CD8-positive, alpha-beta memory T cell (primary cell): ENCODE measurements at regions not wholly inside any gene's neighbourhood (a gene's known extent, or its start where the extent isn't known, plus 50 kb on each side); places are given as distances from the start of the nearest gene placed in this dataset.
A peak's percentile ranks its signal among the peaks of the same experiment; 100 is the strongest.

Experiments
- CTCF ChIA-PET: fragments of 350-600 bp; sonication (Branson Sonifier 250); formaldehyde crosslinking; loops from one replicate; lab custom pipeline; 2021; ENCODE audit warnings: antibody characterized with exemption; lab: Charles Lee
- POLR2A ChIA-PET: fragments of 350-600 bp; sonication (Branson Sonifier 250); formaldehyde crosslinking; loops from one replicate; lab custom pipeline; 2021; ENCODE audit warnings: antibody characterized with exemption; lab: Charles Lee
- DNase-seq, 5 donors: peaks; one replicate each; pipeline versions ENCODE4 v3.0.0 to v3.0.0-alpha.2; 2020 to 2022; ENCODE audit warnings: mixed read lengths in 1 of 5
- H3K27ac ChIP-seq: one replicate; pipeline ENCODE4 v1.7.0; 2013; ENCODE audit warnings: low read depth, mild to moderate bottlenecking, low read length, moderate library complexity
- H3K27me3 ChIP-seq: 2 replicates; pipeline ENCODE4 v1.7.0; 2013; ENCODE audit warnings: low read length, mild to moderate bottlenecking; ENCODE audit not compliant: insufficient read depth, poor library complexity, severe bottlenecking
- H3K36me3 ChIP-seq: 2 replicates; pipeline ENCODE4 v1.7.0; 2013; ENCODE audit warnings: mild to moderate bottlenecking, low read length, moderate library complexity; ENCODE audit not compliant: insufficient read depth
- H3K4me1 ChIP-seq: 2 replicates; pipeline ENCODE4 v1.7.0; 2013; ENCODE audit warnings: mild to moderate bottlenecking, low read length, moderate library complexity; ENCODE audit not compliant: insufficient read depth
- H3K4me3 ChIP-seq: 2 replicates; pipeline ENCODE4 v1.7.0; 2013; ENCODE audit warnings: mild to moderate bottlenecking, low read length
- H3K9me3 ChIP-seq: 2 replicates; pipeline ENCODE4 v1.7.0; 2013; ENCODE audit warnings: mild to moderate bottlenecking, low read length
- H3K27ac Mint-ChIP-seq, 8 donors: one replicate each; pipeline ENCODE4 v1.8.0; 2020 to 2021; ENCODE audit warnings: mixed read lengths in 8 of 8, mild to moderate bottlenecking in 6 of 8, inconsistent platforms in 3 of 8, moderate library complexity in 3 of 8
- H3K27me3 Mint-ChIP-seq, 2 donors: one replicate each; pipeline ENCODE4 v1.8.0; 2020 to 2021; ENCODE audit warnings: mixed read lengths in 2 of 2, mild to moderate bottlenecking in 1 of 2, moderate library complexity in 1 of 2
- H3K36me3 Mint-ChIP-seq, 3 donors: one replicate each; pipeline ENCODE4 v1.8.0; 2020 to 2021; ENCODE audit warnings: mixed read lengths in 3 of 3, inconsistent platforms in 1 of 3, mild to moderate bottlenecking in 1 of 3
- H3K4me1 Mint-ChIP-seq, 3 donors: one replicate each; pipeline ENCODE4 v1.8.0; 2020 to 2021; ENCODE audit warnings: mixed read lengths in 3 of 3, inconsistent platforms in 1 of 3, mild to moderate bottlenecking in 1 of 3
- H3K4me3 Mint-ChIP-seq, 7 donors: one replicate each; pipeline ENCODE4 v1.8.0; 2020 to 2021; ENCODE audit warnings: mixed read lengths in 7 of 7, mild to moderate bottlenecking in 6 of 7, moderate library complexity in 4 of 7, inconsistent platforms in 2 of 7
- H3K9me3 Mint-ChIP-seq, 5 donors: one replicate each; pipeline ENCODE4 v1.8.0; 2020 to 2022; ENCODE audit warnings: mixed read lengths in 5 of 5, mild to moderate bottlenecking in 3 of 5, moderate library complexity in 2 of 5, inconsistent platforms in 1 of 5

- peaks cover 0 to 3% (median 0%) of the 10 kb centered on the region in 5 donors for H3K9me3 Mint-ChIP-seq
- H3K4me1 ChIP-seq, result no peaks in the 10 kb centered on the region
- H3K9me3 ChIP-seq, result no peaks in the 10 kb centered on the region
- H3K36me3 Mint-ChIP-seq, result no peaks in the 10 kb centered on the region
- POLR2A ChIA-PET, result no interaction called here
- H3K27ac Mint-ChIP-seq, result no peak overlapping the region
- no peak overlapping the region for H3K4me3 ChIP-seq
- H3K36me3 ChIP-seq, result no peaks in the 10 kb centered on the region
- H3K27ac ChIP-seq, result no peak overlapping the region
- no peaks in the 10 kb centered on the region for H3K4me1 Mint-ChIP-seq
- H3K27me3 Mint-ChIP-seq, result no peaks in the 10 kb centered on the region
- no peaks in the 10 kb centered on the region for H3K27me3 ChIP-seq
- CTCF ChIA-PET, result no interaction called here
- no peak for DNase-seq
- H3K4me3 Mint-ChIP-seq, result no peak overlapping the region
Observed at GRCh38 chr9:30713243-30713642, 1671.2 kb upstream of the ACO1 start.

- Histone ChIP-seq H3K36me3 (no peaks in the 10 kb centered on the region), H3K9me3 (no peaks in the 10 kb centered on the region), H3K27ac (no peak overlapping the region), H3K4me1 (no peaks in the 10 kb centered on the region), H3K27me3 (no peaks in the 10 kb centered on the region), H3K4me3 (no peak overlapping the region)
- DNase-seq, result no peak
- H3K36me3 Mint-ChIP-seq, result no peaks in the 10 kb centered on the region
- no peak overlapping the region for H3K27ac Mint-ChIP-seq
- H3K4me1 Mint-ChIP-seq, result no peaks in the 10 kb centered on the region
- H3K9me3 Mint-ChIP-seq, result peaks cover 0 to 3% (median 0%) of the 10 kb centered on the region in 5 donors
- H3K4me3 Mint-ChIP-seq, result no peak overlapping the region
- POLR2A ChIA-PET, result no interaction called here
- CTCF ChIA-PET, result no interaction called here
- no peaks in the 10 kb centered on the region for H3K27me3 Mint-ChIP-seq
Observed at GRCh38 chr9:30714389-30714788, 1670.1 kb upstream of the ACO1 start.

GRCh38 chr9:30718483-30718882 is 1666.0 kb upstream of the ACO1 start:
- no peak overlapping the region for H3K27ac ChIP-seq
- H3K4me1 ChIP-seq, result no peaks in the 10 kb centered on the region
- no peaks in the 10 kb centered on the region for H3K27me3 ChIP-seq
- no peak overlapping the region for H3K4me3 ChIP-seq
- CTCF ChIA-PET, result no interaction called here
- POLR2A ChIA-PET, result no interaction called here
- Mint-ChIP-seq H3K9me3 (peaks cover 0 to 3% (median 0%) of the 10 kb centered on the region in 5 donors), H3K27me3 (no peaks in the 10 kb centered on the region), H3K36me3 (no peaks in the 10 kb centered on the region), H3K27ac (no peak overlapping the region), H3K4me1 (no peaks in the 10 kb centered on the region), H3K4me3 (no peak overlapping the region)
- no peaks in the 10 kb centered on the region for H3K9me3 ChIP-seq
- no peak for DNase-seq
- no peaks in the 10 kb centered on the region for H3K36me3 ChIP-seq

GRCh38 chr9:30722065-30722464 is 1662.4 kb upstream of the ACO1 start:
- CTCF ChIA-PET, result no interaction called here

GRCh38 chr9:30723656-30724055 is 1660.8 kb upstream of the ACO1 start:
- no peak for DNase-seq
- ChIA-PET POLR2A (no interaction called here), CTCF (no interaction called here)
- H3K27ac Mint-ChIP-seq, result no peak overlapping the region
- H3K36me3 Mint-ChIP-seq, result no peaks in the 10 kb centered on the region
- no peaks in the 10 kb centered on the region for H3K9me3 ChIP-seq
- H3K4me3 Mint-ChIP-seq, result no peak overlapping the region
- H3K4me1 Mint-ChIP-seq, result no peaks in the 10 kb centered on the region
- no peak overlapping the region for H3K4me3 ChIP-seq
- H3K27ac ChIP-seq, result no peak overlapping the region
- no peaks in the 10 kb centered on the region for H3K4me1 ChIP-seq
- H3K27me3 Mint-ChIP-seq, result no peaks in the 10 kb centered on the region
- H3K27me3 ChIP-seq, result no peaks in the 10 kb centered on the region
- H3K36me3 ChIP-seq, result no peaks in the 10 kb centered on the region
- H3K9me3 Mint-ChIP-seq, result peaks cover 0 to 4% (median 0%) of the 10 kb centered on the region in 5 donors

More at GRCh38 chr9:30722065-30722464, 1662.4 kb upstream of the ACO1 start:
- no peaks in the 10 kb centered on the region for H3K27me3 ChIP-seq
- H3K4me3 ChIP-seq, result no peak overlapping the region
- no peaks in the 10 kb centered on the region for H3K9me3 ChIP-seq
- Mint-ChIP-seq H3K27me3 (no peaks in the 10 kb centered on the region), H3K27ac (no peak overlapping the region), H3K4me3 (no peak overlapping the region), H3K9me3 (peaks cover 0 to 4% (median 0%) of the 10 kb centered on the region in 5 donors), H3K4me1 (no peaks in the 10 kb centered on the region), H3K36me3 (no peaks in the 10 kb centered on the region)
- DNase-seq, result no peak
- no peak overlapping the region for H3K27ac ChIP-seq
- no peaks in the 10 kb centered on the region for H3K4me1 ChIP-seq
- POLR2A ChIA-PET, result no interaction called here
- no peaks in the 10 kb centered on the region for H3K36me3 ChIP-seq

GRCh38 chr9:30732060-30732459 is 1652.4 kb upstream of the ACO1 start:
- Histone ChIP-seq H3K36me3 (no peaks in the 10 kb centered on the region), H3K4me3 (no peak overlapping the region), H3K9me3 (no peaks in the 10 kb centered on the region), H3K27ac (no peak overlapping the region), H3K27me3 (no peaks in the 10 kb centered on the region), H3K4me1 (no peaks in the 10 kb centered on the region)
- H3K27me3 Mint-ChIP-seq, result no peaks in the 10 kb centered on the region
- DNase-seq, result no peak
- H3K4me3 Mint-ChIP-seq, result no peak overlapping the region
- H3K4me1 Mint-ChIP-seq, result no peaks in the 10 kb centered on the region
- no peaks in the 10 kb centered on the region for H3K9me3 Mint-ChIP-seq
- CTCF ChIA-PET, result no interaction called here
- POLR2A ChIA-PET, result no interaction called here
- H3K36me3 Mint-ChIP-seq, result no peaks in the 10 kb centered on the region
- H3K27ac Mint-ChIP-seq, result peak overlapping the region in 1 of 8 donors; percentile 10

- H3K9me3 ChIP-seq, result no peaks in the 10 kb centered on the region
- no peak overlapping the region for H3K4me3 ChIP-seq
- Mint-ChIP-seq H3K9me3 (peaks cover 0 to 5% (median 0%) of the 10 kb centered on the region in 5 donors), H3K4me3 (no peak overlapping the region), H3K27ac (no peak overlapping the region), H3K36me3 (no peaks in the 10 kb centered on the region), H3K27me3 (no peaks in the 10 kb centered on the region), H3K4me1 (no peaks in the 10 kb centered on the region)
- ChIA-PET POLR2A (no interaction called here), CTCF (no interaction called here)
- H3K4me1 ChIP-seq, result no peaks in the 10 kb centered on the region
- H3K27me3 ChIP-seq, result no peaks in the 10 kb centered on the region
- H3K27ac ChIP-seq, result no peak overlapping the region
- DNase-seq, result no peak
- H3K36me3 ChIP-seq, result no peaks in the 10 kb centered on the region
Observed at GRCh38 chr9:30744871-30745270, 1639.6 kb upstream of the ACO1 start.

- no peak overlapping the region for H3K4me3 Mint-ChIP-seq
- POLR2A ChIA-PET, result no interaction called here
Observed at GRCh38 chr9:30746589-30746988, 1637.9 kb upstream of the ACO1 start.

GRCh38 chr9:30757723-30758122 is 1626.7 kb upstream of the ACO1 start:
- no peaks in the 10 kb centered on the region for H3K36me3 Mint-ChIP-seq
- no peak overlapping the region for H3K27ac ChIP-seq
- no peaks in the 10 kb centered on the region for H3K27me3 Mint-ChIP-seq
- H3K4me3 ChIP-seq, result no peak overlapping the region
- ChIA-PET POLR2A (no interaction called here), CTCF (no interaction called here)
- no peak overlapping the region for H3K4me3 Mint-ChIP-seq
- no peaks in the 10 kb centered on the region for H3K4me1 Mint-ChIP-seq
- H3K36me3 ChIP-seq, result no peaks in the 10 kb centered on the region
- H3K9me3 Mint-ChIP-seq, result peaks cover 0 to 1% (median 0%) of the 10 kb centered on the region in 5 donors
- no peak overlapping the region for H3K27ac Mint-ChIP-seq
- H3K27me3 ChIP-seq, result no peaks in the 10 kb centered on the region
- no peak for DNase-seq
- no peaks in the 10 kb centered on the region for H3K9me3 ChIP-seq
- no peaks in the 10 kb centered on the region for H3K4me1 ChIP-seq

More at GRCh38 chr9:30746589-30746988, 1637.9 kb upstream of the ACO1 start:
- Histone ChIP-seq H3K4me3 (no peak overlapping the region), H3K36me3 (no peaks in the 10 kb centered on the region), H3K27me3 (no peaks in the 10 kb centered on the region), H3K9me3 (no peaks in the 10 kb centered on the region), H3K4me1 (no peaks in the 10 kb centered on the region), H3K27ac (no peak overlapping the region)
- Mint-ChIP-seq H3K36me3 (no peaks in the 10 kb centered on the region), H3K4me1 (no peaks in the 10 kb centered on the region), H3K27ac (no peak overlapping the region), H3K27me3 (no peaks in the 10 kb centered on the region), H3K9me3 (peaks cover 0 to 3% (median 0%) of the 10 kb centered on the region in 5 donors)
- no peak for DNase-seq
- CTCF ChIA-PET, result no interaction called here
